ENCODE measurements at regions not wholly inside any gene's neighbourhood (a gene's known extent, or its start where the extent isn't known, plus 50 kb on each side); places are given as distances from the start of the nearest gene placed in this dataset.

GRCh38 chr18:71784777-71785176 lies 759.4 kb downstream of the CBLN2 start:
- TF ChIP-seq EZH2 (IDR thresholded peaks at IDR 0.05; ENCODE audit: borderline replicate concordance, low read depth, low read length, poor library complexity, severe bottlenecking) (no peak), CTCF (conservative IDR thresholded peaks at IDR 0.05; ENCODE audit: low read depth, low read length) (peak; percentile 65)
- Histone ChIP-seq H3K27me3 (replicated peaks; ENCODE audit: insufficient read depth, low read depth, low read length, poor library complexity) (no peaks in the 10 kb centered on the region), H3K9me3 (ENCODE audit: low read depth, low read length, poor library complexity, severe bottlenecking) (no peaks in the 10 kb centered on the region), H3K36me3 (ENCODE audit: insufficient read depth, low read length, poor library complexity, severe bottlenecking) (no peaks in the 10 kb centered on the region), H3K27ac (ENCODE audit: low read depth, low read length, poor library complexity, severe bottlenecking) (no peak overlapping the region), H3K4me3 (ENCODE audit: low read depth, low read length, poor library complexity, severe bottlenecking) (no peak overlapping the region), H3K4me1 (ENCODE audit: insufficient read depth, low read length, poor library complexity, severe bottlenecking) (no peaks in the 10 kb centered on the region)
- CTCF ChIA-PET: interaction anchor here (0.7 kb wide), 1 partner anchor 111 kb away, joined by 3 read pairs; no protein-coding TSS in a partner anchor
- intact Hi-C loops (cut with micrococcal nuclease; ENCODE audit: unreplicated experiment): loop anchor here (5.0 to 10.0 kb wide), 2 partner anchors 387 to 850 kb away; no protein-coding TSS in a partner anchor
- POLR2A ChIA-PET (ENCODE audit: low non-redundant PET): interaction anchor here (0.7 kb wide), 1 partner anchor 612 kb away, joined by 4 read pairs; no protein-coding TSS in a partner anchor
- peak; percentile 40 for DNase-seq (ENCODE audit: low spot score)
- BruUV-seq (replicated peaks): no TSS peak

DNA sequence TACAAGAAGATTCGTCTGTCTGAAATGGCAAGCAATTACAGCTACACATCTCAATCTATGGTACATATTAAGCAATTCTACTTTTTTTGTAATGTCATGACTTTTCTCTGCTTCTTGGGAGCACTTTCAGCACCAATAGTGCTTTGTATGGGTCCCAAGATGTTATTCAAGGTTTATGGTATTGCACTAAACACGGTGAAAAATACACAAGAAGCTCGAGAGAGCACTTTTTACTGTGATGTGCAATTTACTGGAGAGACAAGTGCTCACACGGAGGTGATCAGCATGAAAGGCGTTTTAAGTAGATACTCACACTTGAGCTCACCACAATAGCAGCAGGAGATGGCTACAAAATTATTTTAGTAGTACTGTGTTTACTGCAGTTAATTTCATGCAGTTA lies 783.6 kb downstream of the CBLN2 start:
- no peaks in the 10 kb centered on the region for H3K4me1 ChIP-seq (ENCODE audit: insufficient read depth, low read length, poor library complexity, severe bottlenecking)
- CTCF ChIA-PET: no interaction called here
- intact Hi-C loops (cut with micrococcal nuclease; ENCODE audit: unreplicated experiment): no loop called here
- POLR2A ChIA-PET (ENCODE audit: low non-redundant PET): no interaction called here
- H3K27me3 ChIP-seq (replicated peaks; ENCODE audit: insufficient read depth, low read depth, low read length, poor library complexity): no peaks in the 10 kb centered on the region
- no peak for TF ChIP-seq EZH2 (IDR thresholded peaks at IDR 0.05; ENCODE audit: borderline replicate concordance, low read depth, low read length, poor library complexity, severe bottlenecking)
- no peak for TF ChIP-seq CTCF (conservative IDR thresholded peaks at IDR 0.05; ENCODE audit: low read depth, low read length)
- H3K36me3 ChIP-seq (ENCODE audit: insufficient read depth, low read length, poor library complexity, severe bottlenecking): no peaks in the 10 kb centered on the region
- no TSS peak for BruUV-seq (replicated peaks)
- no peak overlapping the region for H3K4me3 ChIP-seq (ENCODE audit: low read depth, low read length, poor library complexity, severe bottlenecking)
- no peak overlapping the region for H3K27ac ChIP-seq (ENCODE audit: low read depth, low read length, poor library complexity, severe bottlenecking)
- DNase-seq (ENCODE audit: low spot score): no peak
- H3K9me3 ChIP-seq (ENCODE audit: low read depth, low read length, poor library complexity, severe bottlenecking): peaks cover 4% of the 10 kb centered on the region

DNA sequence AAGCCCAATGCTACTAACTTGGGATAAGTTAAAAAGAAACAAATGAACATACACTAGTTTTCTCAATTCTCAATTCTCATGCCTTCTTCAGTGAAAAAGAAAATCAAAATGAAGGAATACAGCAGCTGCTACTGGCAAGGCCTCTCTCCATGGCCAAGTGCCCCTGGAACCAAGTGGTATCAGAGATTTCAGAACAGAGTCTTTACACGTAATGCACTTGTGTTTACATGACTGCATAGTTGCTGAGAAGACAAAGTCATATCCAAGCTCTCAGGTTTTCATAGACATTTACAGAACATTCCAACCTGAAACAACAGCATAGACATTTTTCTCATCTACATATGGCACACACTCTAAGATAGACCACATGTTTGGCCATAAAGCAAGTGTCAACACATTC lies 789.9 kb downstream of the CBLN2 start:
- Histone ChIP-seq H3K36me3 (ENCODE audit: insufficient read depth, low read length, poor library complexity, severe bottlenecking) (no peaks in the 10 kb centered on the region), H3K9me3 (ENCODE audit: low read depth, low read length, poor library complexity, severe bottlenecking) (no peaks in the 10 kb centered on the region), H3K4me1 (ENCODE audit: insufficient read depth, low read length, poor library complexity, severe bottlenecking) (no peaks in the 10 kb centered on the region), H3K27ac (ENCODE audit: low read depth, low read length, poor library complexity, severe bottlenecking) (no peak overlapping the region), H3K27me3 (replicated peaks; ENCODE audit: insufficient read depth, low read depth, low read length, poor library complexity) (no peaks in the 10 kb centered on the region), H3K4me3 (ENCODE audit: low read depth, low read length, poor library complexity, severe bottlenecking) (no peak overlapping the region)
- ChIA-PET CTCF (no interaction called here), POLR2A (ENCODE audit: low non-redundant PET) (no interaction called here)
- no peak for DNase-seq (ENCODE audit: low spot score)
- no peak for TF ChIP-seq CTCF (conservative IDR thresholded peaks at IDR 0.05; ENCODE audit: low read depth, low read length)
- TF ChIP-seq EZH2 (IDR thresholded peaks at IDR 0.05; ENCODE audit: borderline replicate concordance, low read depth, low read length, poor library complexity, severe bottlenecking): no peak
- BruUV-seq (replicated peaks): no TSS peak
- intact Hi-C loops (cut with micrococcal nuclease; ENCODE audit: unreplicated experiment): no loop called here

All from A673 (cell line).